ENCODE measurements at regions not wholly inside any gene's neighbourhood (a gene's known extent, or its start where the extent isn't known, plus 50 kb on each side); places are given as distances from the start of the nearest gene placed in this dataset.
"Not testable (repeated sequence)": the region's sequence is repeated elsewhere in the genome, so short reads cannot be mapped to it uniquely, and the experiment has no call there.

- DNase-seq (ENCODE audit: low read depth in 2 of 2): peak in 1 of 2 donors; percentile 8
These were observed 371.9 kb downstream of the KCNRG start for GRCh38 chr13:50387051-50387581.

- DNase-seq (ENCODE audit: low read depth in 2 of 2): no peak
These were observed 373.2 kb downstream of the KCNRG start for GRCh38 chr13:50388481-50388880.

GRCh38 chr13:50389726-50390125 is 374.5 kb downstream of the KCNRG start:
- no peak for DNase-seq (ENCODE audit: low read depth in 2 of 2)

GRCh38 chr13:50390503-50391248 is 375.4 kb downstream of the KCNRG start:
- DNase-seq (ENCODE audit: low read depth in 2 of 2): no peak

GRCh38 chr13:50392977-50393376 is 377.7 kb downstream of the KCNRG start:
- no peak for DNase-seq (ENCODE audit: low read depth in 2 of 2)

GRCh38 chr13:50393628-50394027 is 378.4 kb downstream of the KCNRG start:
- no peak for DNase-seq (ENCODE audit: low read depth in 2 of 2)

GRCh38 chr13:50396001-50396400 is 380.8 kb downstream of the KCNRG start:
- no peak for DNase-seq (ENCODE audit: low read depth in 2 of 2)

- not testable (repeated sequence) for DNase-seq (ENCODE audit: low read depth in 2 of 2)
These were observed 381.4 kb downstream of the KCNRG start for GRCh38 chr13:50396618-50397017.

- no peak for DNase-seq (ENCODE audit: low read depth in 2 of 2)
These were observed 384.9 kb downstream of the KCNRG start for GRCh38 chr13:50400035-50400726.

- no peak for DNase-seq (ENCODE audit: low read depth in 2 of 2)
These were observed 385.8 kb downstream of the KCNRG start for GRCh38 chr13:50401049-50401505.

GRCh38 chr13:50401721-50402465 is 386.6 kb downstream of the KCNRG start:
- no peak for DNase-seq (ENCODE audit: low read depth in 2 of 2)

- DNase-seq (ENCODE audit: low read depth in 2 of 2): no peak
These were observed 388.1 kb downstream of the KCNRG start for GRCh38 chr13:50403311-50403710.

- DNase-seq (ENCODE audit: low read depth in 2 of 2): no peak
These were observed 388.9 kb downstream of the KCNRG start for GRCh38 chr13:50404116-50404515.

GRCh38 chr13:50404769-50405168 is 389.5 kb downstream of the KCNRG start:
- DNase-seq (ENCODE audit: low read depth in 2 of 2): no peak

GRCh38 chr13:50406831-50407230 is 391.6 kb downstream of the KCNRG start:
- DNase-seq (ENCODE audit: low read depth in 2 of 2): no peak

- DNase-seq (ENCODE audit: low read depth in 2 of 2): no peak
These were observed 392.8 kb downstream of the KCNRG start for GRCh38 chr13:50408068-50408467.

GRCh38 chr13:50409220-50409619 is 394.0 kb downstream of the KCNRG start:
- DNase-seq (ENCODE audit: low read depth in 2 of 2): no peak

GRCh38 chr13:50410921-50411746 is 395.9 kb downstream of the KCNRG start:
- no peak for DNase-seq (ENCODE audit: low read depth in 2 of 2)

GRCh38 chr13:50412046-50412617 is 396.9 kb downstream of the KCNRG start:
- DNase-seq (ENCODE audit: low read depth in 2 of 2): no peak

GRCh38 chr13:50414640-50415039 is 399.4 kb downstream of the KCNRG start:
- DNase-seq (ENCODE audit: low read depth in 2 of 2): no peak

- no peak for DNase-seq (ENCODE audit: low read depth in 2 of 2)
These were observed 400.2 kb downstream of the KCNRG start for GRCh38 chr13:50415428-50415827.
